GM18505 (cell line): ENCODE measurements at regions not wholly inside any gene's neighbourhood (a gene's known extent, or its start where the extent isn't known, plus 50 kb on each side); places are given as distances from the start of the nearest gene placed in this dataset.

Experiments
- ATAC-seq: cut with Tn5 transposase; IDR thresholded peaks from one replicate; pipeline ENCODE4 v1.9.1; 2021; ENCODE audit not compliant: unreplicated experiment
- POLR2A ChIP-seq: IDR thresholded peaks from 4 replicates; pipeline ENCODE4 v1.6.1; 2011; ENCODE audit warnings: borderline replicate concordance; ENCODE audit not compliant: insufficient read depth, insufficient read length; ENCODE audit errors: extremely low read depth

GRCh38 chr18:41530970-41531369, 424.1 kb upstream of the PIK3C3 start:
- no peak for TF ChIP-seq POLR2A
- no peak for ATAC-seq

GRCh38 chr18:41529093-41529492, 425.9 kb upstream of the PIK3C3 start:
- no peak for TF ChIP-seq POLR2A
- ATAC-seq, result no peak

GRCh38 chr18:41526054-41526453, 429.0 kb upstream of the PIK3C3 start:
- no peak for TF ChIP-seq POLR2A
- no peak for ATAC-seq

- TF ChIP-seq POLR2A, result no peak
- ATAC-seq, result no peak
These were observed 430.2 kb upstream of the PIK3C3 start for GRCh38 chr18:41524674-41525470.

GRCh38 chr18:41517142-41517541, 437.9 kb upstream of the PIK3C3 start:
- TF ChIP-seq POLR2A, result no peak
- no peak for ATAC-seq

GRCh38 chr18:41513438-41513837, 441.6 kb upstream of the PIK3C3 start:
- ATAC-seq, result no peak
- TF ChIP-seq POLR2A, result no peak

GRCh38 chr18:41504316-41504715, 450.7 kb upstream of the PIK3C3 start:
- TF ChIP-seq POLR2A, result no peak
- ATAC-seq, result no peak

- TF ChIP-seq POLR2A, result no peak
- no peak for ATAC-seq
These were observed 453.2 kb upstream of the PIK3C3 start for GRCh38 chr18:41501848-41502247.

- ATAC-seq, result no peak
- no peak for TF ChIP-seq POLR2A
These were observed 455.7 kb upstream of the PIK3C3 start for GRCh38 chr18:41499345-41499744.

GRCh38 chr18:41490861-41491260, 464.2 kb upstream of the PIK3C3 start:
- no peak for TF ChIP-seq POLR2A
- no peak for ATAC-seq

GRCh38 chr18:41486575-41486974, 468.5 kb upstream of the PIK3C3 start:
- no peak for ATAC-seq
- no peak for TF ChIP-seq POLR2A

GRCh38 chr18:41484069-41484468, 471.0 kb upstream of the PIK3C3 start:
- ATAC-seq, result no peak
- no peak for TF ChIP-seq POLR2A

- TF ChIP-seq POLR2A, result no peak
- ATAC-seq, result no peak
These were observed 472.5 kb upstream of the PIK3C3 start for GRCh38 chr18:41482501-41482900.

- no peak for TF ChIP-seq POLR2A
- no peak for ATAC-seq
These were observed 488.4 kb upstream of the PIK3C3 start for GRCh38 chr18:41466436-41467160.

GRCh38 chr18:41465386-41465785, 489.6 kb upstream of the PIK3C3 start:
- no peak for ATAC-seq
- no peak for TF ChIP-seq POLR2A

- ATAC-seq, result no peak
- no peak for TF ChIP-seq POLR2A
These were observed 490.8 kb upstream of the PIK3C3 start for GRCh38 chr18:41464278-41464677.
